IMR-90 (cell line): ENCODE measurements at regions not wholly inside any gene's neighbourhood (a gene's known extent, or its start where the extent isn't known, plus 50 kb on each side); places are given as distances from the start of the nearest gene placed in this dataset.

ENCODE experiments used
- ATAC-seq: fragments of 200-7000 bp; cut with Tn5 transposase; 2 replicates; pipeline ENCODE4 v1.9.1; 2020; ENCODE audit warnings: low read depth, mild to moderate bottlenecking, moderate library complexity
- BruUV-seq: library from RNA; stranded (reverse); fragments of 400-500 nt; replicated peaks from 2 replicates; lab custom pipeline; 2021; lab: Mats Ljungman, UMichigan
- CTCF ChIA-PET: fragments of 300-600 bp; formaldehyde crosslinking; extraction: SDS; loops from one replicate; lab custom pipeline; 2021; ENCODE audit warnings: antibody characterized with exemption; lab: Yijun Ruan, JAX
- POLR2A ChIA-PET: fragments of 300-600 bp; sonication (Branson Sonifier 250); formaldehyde crosslinking; loops from one replicate; lab custom pipeline; 2022; ENCODE audit warnings: antibody characterized with exemption; ENCODE audit not compliant: unreplicated experiment; lab: Charles Lee
- DNase-seq: peaks from one replicate; pipeline ENCODE4 v3.0.0; 2013
- H2AFZ ChIP-seq: replicated peaks from 2 replicates; pipeline ENCODE3; 2013; ENCODE audit warnings: low read length, mild to moderate bottlenecking; ENCODE audit not compliant: poor library complexity
- H2AK5ac ChIP-seq: 2 replicates; pipeline ENCODE4 v1.6.1; 2013; ENCODE audit warnings: low read depth, low read length, inconsistent platforms
- H2AK9ac ChIP-seq: replicated peaks from 2 replicates; pipeline ENCODE3; 2013; ENCODE audit warnings: mild to moderate bottlenecking, low read depth, low read length, moderate library complexity; ENCODE audit not compliant: poor library complexity
- H2BK120ac ChIP-seq: 2 replicates; pipeline ENCODE4 v1.6.1; 2013; ENCODE audit warnings: low read depth, low read length, inconsistent platforms
- H2BK15ac ChIP-seq: 3 replicates; pipeline ENCODE4 v1.6.1; 2013; ENCODE audit warnings: low read depth, low read length, inconsistent platforms
- H2BK20ac ChIP-seq: 2 replicates; pipeline ENCODE4 v1.6.1; 2013; ENCODE audit warnings: low read depth, mild to moderate bottlenecking, inconsistent platforms, low read length, moderate library complexity
- H2BK5ac ChIP-seq: 2 replicates; pipeline ENCODE4 v1.6.1; 2013; ENCODE audit warnings: mild to moderate bottlenecking, low read depth, low read length, inconsistent platforms; ENCODE audit not compliant: poor library complexity, severe bottlenecking
- H3K14ac ChIP-seq: replicated peaks from 2 replicates; pipeline ENCODE4 v1.6.1; 2013; ENCODE audit warnings: low read depth, low read length, inconsistent platforms
- H3K18ac ChIP-seq: 2 replicates; pipeline ENCODE4 v1.6.1; 2013; ENCODE audit warnings: low read depth, low read length, control low read depth
- H3K23ac ChIP-seq: 2 replicates; pipeline ENCODE4 v1.6.1; 2013; ENCODE audit warnings: low read depth, low read length, inconsistent platforms
- H3K27ac ChIP-seq: 2 replicates; pipeline ENCODE4 v1.5.1; 2013; ENCODE audit warnings: mild to moderate bottlenecking, control low read depth, low read length; ENCODE audit not compliant: insufficient read depth
- H3K27me3 ChIP-seq: 2 replicates; pipeline ENCODE4 v1.6.1; 2013; ENCODE audit warnings: low read length; ENCODE audit not compliant: control insufficient read depth, insufficient read depth
- H3K36me3 ChIP-seq: 2 replicates; pipeline ENCODE4 v1.6.1; 2013; ENCODE audit warnings: low read length, mixed read lengths; ENCODE audit not compliant: control insufficient read depth, insufficient read depth
- H3K4ac ChIP-seq: 2 replicates; pipeline ENCODE4 v1.6.1; 2013; ENCODE audit warnings: low read depth, low read length, inconsistent platforms
- H3K4me1 ChIP-seq: 2 replicates; pipeline ENCODE4 v1.6.1; 2013; ENCODE audit warnings: low read length, mixed read lengths; ENCODE audit not compliant: control insufficient read depth, insufficient read depth
- H3K4me2 ChIP-seq: 2 replicates; pipeline ENCODE4 v1.6.1; 2013; ENCODE audit warnings: low read depth, mild to moderate bottlenecking, control low read depth, low read length, moderate library complexity
- H3K4me3 ChIP-seq: 2 replicates; pipeline ENCODE4 v1.5.1; 2013; ENCODE audit warnings: low read depth, mild to moderate bottlenecking, control low read depth, low read length, moderate library complexity; ENCODE audit not compliant: insufficient read depth
- H3K56ac ChIP-seq: 2 replicates; pipeline ENCODE4 v1.6.1; 2013; ENCODE audit warnings: low read length, inconsistent platforms; ENCODE audit not compliant: insufficient read depth; ENCODE audit errors: extremely low read depth
- H3K79me1 ChIP-seq, 2 experiments: 2 replicates each; pipeline ENCODE4 v1.6.1; 2013; ENCODE audit warnings: low read length in 2 of 2, inconsistent platforms in 1 of 2, low read depth in 1 of 2
- H3K9ac ChIP-seq: 2 replicates; pipeline ENCODE4 v1.6.1; 2013; ENCODE audit warnings: low read depth, low read length, control low read depth
- H3K9me1 ChIP-seq: 2 replicates; pipeline ENCODE4 v1.6.1; 2013; ENCODE audit warnings: low read length, inconsistent platforms; ENCODE audit not compliant: insufficient read depth
- H3K9me3 ChIP-seq: 2 replicates; pipeline ENCODE4 v1.6.1; 2013; ENCODE audit warnings: low read length; ENCODE audit not compliant: control insufficient read depth, insufficient read depth
- H4K20me1 ChIP-seq: 2 replicates; pipeline ENCODE4 v1.6.1; 2013; ENCODE audit warnings: low read length, inconsistent platforms; ENCODE audit not compliant: insufficient read depth
- H4K5ac ChIP-seq: 2 replicates; pipeline ENCODE4 v1.6.1; 2013; ENCODE audit warnings: mild to moderate bottlenecking, low read depth, low read length, control low read depth
- H4K8ac ChIP-seq, 2 experiments: 2 replicates each; pipeline ENCODE4 v1.6.1; 2013; ENCODE audit warnings: low read depth in 2 of 2, low read length in 2 of 2, control low read depth in 1 of 2, inconsistent platforms in 1 of 2
- H4K91ac ChIP-seq: 2 replicates; pipeline ENCODE4 v1.6.1; 2013; ENCODE audit warnings: low read depth, low read length, inconsistent platforms; ENCODE audit not compliant: insufficient read depth
- CHD1 ChIP-seq: IDR thresholded peaks from 2 replicates; pipeline ENCODE4 v1.6.1; 2012; ENCODE audit warnings: low read depth, low read length, improper control_type of control experiment
- MAZ ChIP-seq: IDR thresholded peaks from 2 replicates; pipeline ENCODE4 v1.6.1; 2012; ENCODE audit warnings: low read depth, mild to moderate bottlenecking, low read length, improper control_type of control experiment, moderate library complexity, borderline replicate concordance
- SMC3 ChIP-seq: fragments of 150-350 bp; IDR thresholded peaks from 2 replicates; pipeline ENCODE4 v1.6.1; 2016; ENCODE audit warnings: low read depth, mild to moderate bottlenecking, antibody characterized with exemption, low read length, moderate library complexity
- WGBS, 2 experiments: methylation state at CpG; one replicate each; pipeline versions ENCODE4 v1.1.5 to v1.1.7; 2013; ENCODE audit warnings: missing lambda C conversion rate in 2 of 2; ENCODE audit not compliant: insufficient read length in 1 of 2; ENCODE audit errors: extremely low coverage in 2 of 2; 5-methylcytosine and 5-hydroxymethylcytosine counted together
- dilution Hi-C: fragments of 300-500 bp; cut with HindIII; formaldehyde crosslinking; loops from one replicate; pipeline ENCODE4 v1.14.3; 2018; ENCODE audit warnings: low sequenced_read_pairs; ENCODE audit not compliant: unreplicated experiment
- in situ Hi-C: fragments of 300-500 bp; cut with MboI; formaldehyde crosslinking; loops from 3 replicates; pipeline ENCODE4 v1.14.3; 2019; ENCODE audit warnings: low sequenced_read_pairs, inconsistent platforms, mixed read lengths
- intact Hi-C: fragments of 100-400 bp; cut with micrococcal nuclease; formaldehyde crosslinking; loops from 2 replicates; pipeline ENCODE4 v1.10.0; 2022
- TF ChIP-seq, protein P1 (sequence below): fragments of 150-350 bp; IDR thresholded peaks from 2 replicates; pipeline ENCODE4 v1.6.1; 2017; ENCODE audit warnings: mild to moderate bottlenecking, antibody characterized with exemption, low read length, low read depth

DNA sequence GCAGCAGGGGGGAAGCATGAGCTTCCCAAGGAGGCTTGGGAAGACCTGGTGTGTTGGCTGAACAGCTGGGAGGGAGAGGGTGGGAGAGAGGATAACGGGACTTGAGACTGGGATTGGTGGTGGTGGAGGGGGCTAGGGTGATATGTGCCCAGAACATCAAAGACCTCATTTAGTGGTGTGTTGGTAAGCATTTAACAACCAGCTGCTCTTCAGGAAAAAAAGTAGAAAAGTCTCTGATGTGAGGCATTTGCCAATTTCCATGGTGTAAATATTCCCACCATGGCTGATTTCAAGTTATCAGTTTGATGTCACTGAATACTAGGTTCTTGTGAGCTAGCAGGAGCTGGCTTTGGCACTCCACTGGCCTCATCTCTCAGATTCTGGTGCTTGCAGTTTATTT lies 170.8 kb downstream of the MACROH2A1 start:
- no peak overlapping the region for H3K23ac ChIP-seq
- no peak overlapping the region for H4K8ac ChIP-seq
- no peaks in the 10 kb centered on the region for H3K36me3 ChIP-seq
- no peak overlapping the region for H2BK120ac ChIP-seq
- H4K20me1 ChIP-seq = no peaks in the 10 kb centered on the region
- H2AK5ac ChIP-seq = no peak overlapping the region
- POLR2A ChIA-PET = no interaction called here
- in situ Hi-C loops = no loop called here
- H3K9ac ChIP-seq = no peak overlapping the region
- H3K27ac ChIP-seq = no peak overlapping the region
- TF ChIP-seq, protein P1, sequence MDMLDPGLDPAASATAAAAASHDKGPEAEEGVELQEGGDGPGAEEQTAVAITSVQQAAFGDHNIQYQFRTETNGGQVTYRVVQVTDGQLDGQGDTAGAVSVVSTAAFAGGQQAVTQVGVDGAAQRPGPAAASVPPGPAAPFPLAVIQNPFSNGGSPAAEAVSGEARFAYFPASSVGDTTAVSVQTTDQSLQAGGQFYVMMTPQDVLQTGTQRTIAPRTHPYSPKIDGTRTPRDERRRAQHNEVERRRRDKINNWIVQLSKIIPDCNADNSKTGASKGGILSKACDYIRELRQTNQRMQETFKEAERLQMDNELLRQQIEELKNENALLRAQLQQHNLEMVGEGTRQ = no peak
- TF ChIP-seq CHD1 (no peak), MAZ (no peak), SMC3 (no peak)
- H3K4me1 ChIP-seq = peaks cover 11% of the 10 kb centered on the region
- H2AFZ ChIP-seq = no peak overlapping the region
- H3K4me2 ChIP-seq = no peak overlapping the region
- dilution Hi-C loops = no loop called here
- H4K5ac ChIP-seq = no peak overlapping the region
- BruUV-seq = no TSS peak
- H2BK20ac ChIP-seq = 0 out of 2 replicates have a peak overlapping the region, but pooled peaks have one; percentile 5
- H3K14ac ChIP-seq = no peak overlapping the region
- no peak overlapping the region for H3K18ac ChIP-seq
- H3K4ac ChIP-seq = no peak overlapping the region
- H3K9me3 ChIP-seq = no peaks in the 10 kb centered on the region; the same call in 1 of the 2 replicates
- CTCF ChIA-PET = no interaction called here
- no peak overlapping the region for H2AK9ac ChIP-seq
- ATAC-seq (no peak), DNase-seq (no peak)
- H3K79me1 ChIP-seq = no peaks in the 10 kb centered on the region
- 100% methylated on average over 1 of the region's 1 CpG; no CpG with 5 or more reads in 1 of the 2 experiments for WGBS, 2 experiments
- H3K4me3 ChIP-seq = no peak overlapping the region
- H3K56ac ChIP-seq = no peak overlapping the region
- peaks cover 5% of the 10 kb centered on the region; the same call in 1 of the 2 replicates for H3K27me3 ChIP-seq
- 0 out of 3 replicates have a peak overlapping the region, but pooled peaks have one; percentile 64 for H2BK15ac ChIP-seq
- no peak overlapping the region for H2BK5ac ChIP-seq
- no peak overlapping the region; the same call in 1 of the 2 replicates for H4K91ac ChIP-seq
- intact Hi-C loops = no loop called here
- H3K9me1 ChIP-seq = no peaks in the 10 kb centered on the region; the same call in 1 of the 2 replicates
